OCI-LY3 (cell line): ENCODE measurements at regions not wholly inside any gene's neighbourhood (a gene's known extent, or its start where the extent isn't known, plus 50 kb on each side); places are given as distances from the start of the nearest gene placed in this dataset.

Experiments used
- H2AFZ ChIP-seq: fragments of 200-600, 300-600 bp; shearing (Covaris generic); 2 replicates; pipeline ENCODE4 v1.6.0; 2014; ENCODE audit warnings: antibody characterized with exemption, low read depth, low read length
- H3K27ac ChIP-seq: fragments of 200-600, 300-600 bp; sonication (generic); 2 replicates; pipeline ENCODE4 v1.5.1; 2014; ENCODE audit warnings: mild to moderate bottlenecking, low read length, moderate library complexity, mixed read lengths
- H3K27me3 ChIP-seq: fragments of 200-600, 300-600 bp; sonication (generic); 2 replicates; pipeline ENCODE4 v1.6.1; 2014; ENCODE audit warnings: low read depth, low read length, mixed read lengths
- H3K36me3 ChIP-seq: fragments of 200-600, 300-600 bp; sonication (generic); replicated peaks from 2 replicates; pipeline ENCODE3; 2014; ENCODE audit warnings: low read depth, low read length, mixed read lengths
- H3K4me1 ChIP-seq: fragments of 300-600, 200-600 bp; sonication (generic); 2 replicates; pipeline ENCODE4 v1.6.1; 2014; ENCODE audit warnings: low read length, mixed read lengths
- H3K4me2 ChIP-seq: fragments of 200-600, 300-600 bp; sonication (generic); 2 replicates; pipeline ENCODE4 v1.6.1; 2014; ENCODE audit warnings: low read length, mixed read lengths
- H3K4me3 ChIP-seq: fragments of 300-600, 200-600 bp; sonication (generic); 2 replicates; pipeline ENCODE4 v1.5.1; 2014; ENCODE audit warnings: antibody characterized with exemption, mild to moderate bottlenecking, low read length, moderate library complexity
- H3K79me2 ChIP-seq: fragments of 300-600, 200-600 bp; shearing (Covaris generic); 2 replicates; pipeline ENCODE4 v1.6.1; 2014; ENCODE audit warnings: mild to moderate bottlenecking, low read length, mixed read lengths
- H3K9ac ChIP-seq: fragments of 300-600, 200-600 bp; shearing (Covaris generic); 2 replicates; pipeline ENCODE4 v1.6.0; 2014; ENCODE audit warnings: mild to moderate bottlenecking, low read length, moderate library complexity
- H3K9me3 ChIP-seq: fragments of 200-600, 300-600 bp; shearing (Covaris generic); 2 replicates; pipeline ENCODE4 v1.6.1; 2014; ENCODE audit warnings: low read length, mixed read lengths; ENCODE audit not compliant: insufficient read depth
- H4K20me1 ChIP-seq: fragments of 200-600, 300-600 bp; sonication (generic); 2 replicates; pipeline ENCODE4 v1.6.1; 2016; ENCODE audit warnings: low read length, mixed read lengths; ENCODE audit not compliant: insufficient read depth
- EZH2phosphoT487 ChIP-seq: fragments of 200-600 bp; shearing (Covaris generic); IDR thresholded peaks from 2 replicates; pipeline ENCODE4 v1.6.1; 2018; ENCODE audit warnings: antibody characterized with exemption, mixed run types, low read depth
- TF ChIP-seq, protein P1 (sequence below): fragments of 200-600, 300-600 bp; sonication (generic); IDR thresholded peaks from 2 replicates; pipeline ENCODE4 v1.5.1; 2014; ENCODE audit warnings: antibody characterized with exemption, low read length, low read depth

- Histone ChIP-seq H3K27ac (no peak overlapping the region), H3K4me2 (no peak overlapping the region), H2AFZ (no peak overlapping the region), H3K36me3 (no peaks in the 10 kb centered on the region), H3K4me3 (no peak overlapping the region), H4K20me1 (no peaks in the 10 kb centered on the region), H3K79me2 (no peaks in the 10 kb centered on the region), H3K27me3 (no peaks in the 10 kb centered on the region), H3K4me1 (no peaks in the 10 kb centered on the region), H3K9ac (no peak overlapping the region), H3K9me3 (no peaks in the 10 kb centered on the region)
- TF ChIP-seq EZH2phosphoT487 = no peak
- TF ChIP-seq, protein P1, sequence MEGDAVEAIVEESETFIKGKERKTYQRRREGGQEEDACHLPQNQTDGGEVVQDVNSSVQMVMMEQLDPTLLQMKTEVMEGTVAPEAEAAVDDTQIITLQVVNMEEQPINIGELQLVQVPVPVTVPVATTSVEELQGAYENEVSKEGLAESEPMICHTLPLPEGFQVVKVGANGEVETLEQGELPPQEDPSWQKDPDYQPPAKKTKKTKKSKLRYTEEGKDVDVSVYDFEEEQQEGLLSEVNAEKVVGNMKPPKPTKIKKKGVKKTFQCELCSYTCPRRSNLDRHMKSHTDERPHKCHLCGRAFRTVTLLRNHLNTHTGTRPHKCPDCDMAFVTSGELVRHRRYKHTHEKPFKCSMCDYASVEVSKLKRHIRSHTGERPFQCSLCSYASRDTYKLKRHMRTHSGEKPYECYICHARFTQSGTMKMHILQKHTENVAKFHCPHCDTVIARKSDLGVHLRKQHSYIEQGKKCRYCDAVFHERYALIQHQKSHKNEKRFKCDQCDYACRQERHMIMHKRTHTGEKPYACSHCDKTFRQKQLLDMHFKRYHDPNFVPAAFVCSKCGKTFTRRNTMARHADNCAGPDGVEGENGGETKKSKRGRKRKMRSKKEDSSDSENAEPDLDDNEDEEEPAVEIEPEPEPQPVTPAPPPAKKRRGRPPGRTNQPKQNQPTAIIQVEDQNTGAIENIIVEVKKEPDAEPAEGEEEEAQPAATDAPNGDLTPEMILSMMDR = no peak
Observed at GRCh38 chr4:186957952-186958555, 234.4 kb upstream of the FAT1 start.

GRCh38 chr4:186958726-186959350, 235.2 kb upstream of the FAT1 start:
- H4K20me1 ChIP-seq = no peaks in the 10 kb centered on the region
- no peaks in the 10 kb centered on the region for H3K27me3 ChIP-seq
- H2AFZ ChIP-seq = no peak overlapping the region
- no peaks in the 10 kb centered on the region for H3K4me1 ChIP-seq
- no peaks in the 10 kb centered on the region for H3K79me2 ChIP-seq
- no peak overlapping the region for H3K27ac ChIP-seq
- no peak overlapping the region for H3K9ac ChIP-seq
- H3K36me3 ChIP-seq = no peaks in the 10 kb centered on the region
- TF ChIP-seq EZH2phosphoT487 = no peak
- TF ChIP-seq, protein P1 = no peak
- H3K4me3 ChIP-seq = no peak overlapping the region
- no peak overlapping the region for H3K4me2 ChIP-seq
- no peaks in the 10 kb centered on the region for H3K9me3 ChIP-seq

DNA sequence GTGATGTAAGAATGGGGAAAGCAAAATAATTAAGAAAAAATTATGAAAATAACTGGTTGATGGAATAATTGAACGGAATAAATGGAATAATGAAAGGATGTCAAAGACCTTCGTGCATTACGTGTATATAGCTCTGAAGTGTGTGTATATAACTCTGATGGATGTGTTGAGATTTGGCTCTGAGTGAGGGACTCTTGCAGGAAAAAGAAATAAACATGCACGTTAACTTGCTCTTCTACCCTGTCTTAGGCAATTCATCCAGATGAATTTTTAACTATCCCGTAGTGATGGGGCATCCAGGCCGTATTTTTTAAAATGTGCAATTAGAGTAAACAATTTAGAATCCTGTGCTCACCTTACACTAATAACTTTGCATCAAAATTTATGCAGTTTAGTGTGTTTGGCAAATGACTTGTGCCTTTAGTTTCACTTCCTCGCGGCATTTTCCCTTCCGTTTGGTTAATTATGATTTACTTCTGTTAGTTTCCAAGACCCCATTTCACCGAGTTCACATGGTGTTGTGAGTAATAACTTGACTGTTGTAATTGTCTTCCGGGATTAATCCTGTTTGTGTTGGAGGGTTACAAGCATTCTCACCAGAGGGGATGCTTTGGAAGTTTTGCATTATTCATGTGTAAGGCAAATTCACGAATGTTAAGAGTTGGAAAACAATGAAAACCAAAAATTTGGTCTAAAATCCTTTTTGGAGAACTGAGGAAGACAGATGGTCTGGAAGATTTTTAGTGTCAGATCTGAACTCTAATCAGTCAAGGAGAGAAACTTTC, 256.5 kb upstream of the FAT1 start:
- Histone ChIP-seq H3K4me1 (no peaks in the 10 kb centered on the region), H3K9ac (no peak overlapping the region), H3K36me3 (no peaks in the 10 kb centered on the region), H3K4me3 (no peak overlapping the region), H3K79me2 (no peaks in the 10 kb centered on the region), H2AFZ (no peak overlapping the region), H3K27me3 (no peaks in the 10 kb centered on the region), H3K27ac (no peak overlapping the region), H3K9me3 (no peaks in the 10 kb centered on the region), H3K4me2 (no peak overlapping the region), H4K20me1 (no peaks in the 10 kb centered on the region)
- TF ChIP-seq, protein P1 = no peak
- no peak for TF ChIP-seq EZH2phosphoT487

DNA sequence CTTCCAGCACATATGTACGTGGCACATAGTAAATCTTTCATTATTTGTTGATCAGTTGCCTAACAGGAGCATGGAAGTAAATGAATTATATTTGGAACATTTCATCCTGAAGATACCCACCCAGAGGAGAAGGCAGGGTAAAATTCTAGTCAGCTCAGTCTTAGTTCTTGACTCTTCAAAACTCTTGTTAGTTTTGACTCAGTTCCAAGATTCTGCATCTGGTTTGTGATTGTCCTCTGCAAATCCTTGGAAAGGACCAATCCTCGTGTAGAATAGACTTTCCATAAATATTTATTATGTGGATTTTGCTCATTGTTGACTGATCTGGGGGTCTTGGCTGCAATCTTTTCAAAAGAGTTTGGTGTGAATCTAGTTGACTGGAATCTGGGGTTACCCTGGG, 257.5 kb upstream of the FAT1 start:
- no peak for TF ChIP-seq EZH2phosphoT487
- TF ChIP-seq, protein P1 = no peak
- no peak overlapping the region for H3K4me3 ChIP-seq
- H3K27ac ChIP-seq = no peak overlapping the region
- no peaks in the 10 kb centered on the region for H3K36me3 ChIP-seq
- no peak overlapping the region for H2AFZ ChIP-seq
- H3K79me2 ChIP-seq = no peaks in the 10 kb centered on the region
- H3K9me3 ChIP-seq = no peaks in the 10 kb centered on the region
- no peaks in the 10 kb centered on the region for H4K20me1 ChIP-seq
- no peaks in the 10 kb centered on the region for H3K27me3 ChIP-seq
- H3K9ac ChIP-seq = no peak overlapping the region
- H3K4me1 ChIP-seq = no peaks in the 10 kb centered on the region
- no peak overlapping the region for H3K4me2 ChIP-seq
